NOMO-1 treated with dmso at 0.1 percent for 144 hours (cell line): ENCODE measurements at regions not wholly inside any gene's neighbourhood (a gene's known extent, or its start where the extent isn't known, plus 50 kb on each side); places are given as distances from the start of the nearest gene placed in this dataset.

Source experiments
- DNase-seq: peaks from one replicate; lab custom pipeline; 2025; ENCODE audit not compliant: unreplicated experiment; lab: John Stamatoyannopoulos, UW

DNA sequence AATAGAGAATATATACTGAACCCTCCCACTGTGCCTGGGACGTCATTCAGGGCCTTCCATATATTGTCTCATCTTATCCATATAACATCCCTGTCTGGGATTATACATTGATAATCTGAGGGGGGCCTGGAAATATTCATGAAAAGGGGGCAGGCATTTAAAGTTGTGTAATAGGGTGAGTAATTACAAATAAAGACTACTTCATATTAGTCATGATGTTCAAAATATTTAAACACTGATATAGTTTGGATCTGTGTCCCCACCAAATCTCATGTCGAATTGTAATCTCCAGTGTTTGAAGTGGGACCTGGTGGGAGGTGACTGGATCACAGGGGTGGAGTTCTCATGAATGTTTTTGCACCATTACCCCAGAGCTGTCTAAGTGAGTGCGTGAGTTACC lies 97.8 kb downstream of the AQP9 start:
- no peak for DNase-seq

DNA sequence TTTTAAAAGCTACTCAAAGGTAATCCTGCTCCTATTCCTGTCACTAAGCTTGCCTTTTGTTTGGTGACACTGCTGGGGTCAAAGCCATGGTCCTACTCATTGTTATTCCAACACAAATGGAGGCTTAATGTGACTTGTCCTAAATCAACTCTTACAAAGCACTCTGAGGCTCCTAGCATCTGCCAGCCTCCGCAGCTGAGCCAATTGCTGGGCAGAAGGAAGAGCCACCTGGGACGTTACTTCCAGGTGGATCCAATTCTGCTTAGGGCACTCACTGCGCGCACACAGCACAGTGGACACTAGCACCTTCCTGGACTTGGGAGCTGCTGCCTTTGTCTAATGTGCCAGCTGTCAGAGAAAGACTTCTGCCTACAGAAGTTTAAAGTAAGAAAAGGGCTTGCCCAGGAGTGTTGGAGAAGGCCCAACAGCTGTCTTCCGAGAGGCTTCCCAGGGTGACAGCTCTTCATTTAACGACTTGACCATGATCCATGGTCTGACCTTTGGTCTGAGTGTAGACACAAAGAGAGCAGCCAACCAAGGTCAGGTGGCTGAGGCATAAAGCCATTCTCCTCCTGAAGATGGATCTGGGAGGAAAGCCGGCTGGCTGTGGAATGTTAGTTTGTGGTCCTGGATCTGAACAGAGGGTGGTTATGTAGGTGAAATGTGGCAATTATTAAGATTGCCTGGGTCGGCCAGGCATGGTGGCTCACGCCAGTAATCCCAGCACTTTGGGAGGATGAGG lies 102.2 kb downstream of the AQP9 start:
- DNase-seq = no peak

DNA sequence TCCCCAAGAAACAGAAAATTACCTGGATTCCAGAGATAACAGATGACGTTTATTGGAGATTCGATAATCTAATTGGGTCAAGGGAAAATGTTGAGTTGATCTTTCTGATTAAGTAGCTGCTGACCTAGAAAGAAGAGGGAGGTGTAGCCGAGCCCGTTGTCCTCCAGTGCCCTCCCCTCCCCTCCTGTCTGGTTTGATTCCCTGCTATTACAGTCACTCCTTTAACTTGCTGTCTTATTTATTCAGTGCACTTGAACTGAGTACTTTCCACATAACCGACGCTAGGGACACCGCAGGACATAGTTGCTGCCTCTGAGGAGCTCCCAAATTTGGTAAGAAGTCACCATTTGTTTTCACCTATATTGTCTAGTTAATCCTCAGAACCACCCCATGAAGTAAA lies 103.7 kb downstream of the AQP9 start:
- DNase-seq = no peak

DNA sequence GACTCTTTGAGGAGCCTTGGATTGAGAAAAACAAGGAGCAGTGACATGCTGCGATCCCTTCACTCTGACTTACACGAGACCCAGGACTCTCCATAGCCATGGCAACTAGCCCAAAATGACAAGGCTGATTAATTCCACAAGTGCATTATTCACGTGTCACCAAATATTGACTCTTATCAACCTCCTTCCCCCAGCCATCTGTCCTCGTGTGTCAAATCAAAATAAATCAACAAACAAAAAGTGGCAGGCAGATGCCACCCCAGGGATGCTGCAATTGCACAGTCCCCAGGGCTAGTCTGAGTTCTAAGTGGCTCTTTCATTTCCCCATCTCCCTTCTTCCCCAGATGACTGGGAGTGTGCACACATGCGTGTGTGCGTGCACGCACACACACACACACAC lies 104.9 kb downstream of the AQP9 start:
- DNase-seq = peak; percentile 33

DNA sequence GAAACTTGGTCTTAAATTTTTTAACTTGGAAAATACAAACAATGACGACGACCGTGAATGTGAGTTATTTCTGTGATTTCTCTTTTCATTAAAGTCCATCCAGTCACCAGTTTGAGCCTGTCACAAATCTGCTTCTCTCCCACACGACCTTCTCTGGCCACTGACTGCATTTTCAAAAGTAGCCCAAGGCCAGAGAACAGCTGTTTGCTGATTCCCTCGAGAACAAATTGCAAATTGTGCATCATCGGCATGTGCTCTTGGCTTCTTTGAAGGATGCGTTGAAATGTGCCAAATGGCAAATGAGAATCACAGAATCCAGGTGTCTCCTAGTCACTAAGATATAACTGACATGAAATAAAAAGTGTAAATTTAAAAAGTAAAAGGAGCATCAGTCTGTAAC lies 106.4 kb downstream of the AQP9 start:
- DNase-seq = no peak

DNA sequence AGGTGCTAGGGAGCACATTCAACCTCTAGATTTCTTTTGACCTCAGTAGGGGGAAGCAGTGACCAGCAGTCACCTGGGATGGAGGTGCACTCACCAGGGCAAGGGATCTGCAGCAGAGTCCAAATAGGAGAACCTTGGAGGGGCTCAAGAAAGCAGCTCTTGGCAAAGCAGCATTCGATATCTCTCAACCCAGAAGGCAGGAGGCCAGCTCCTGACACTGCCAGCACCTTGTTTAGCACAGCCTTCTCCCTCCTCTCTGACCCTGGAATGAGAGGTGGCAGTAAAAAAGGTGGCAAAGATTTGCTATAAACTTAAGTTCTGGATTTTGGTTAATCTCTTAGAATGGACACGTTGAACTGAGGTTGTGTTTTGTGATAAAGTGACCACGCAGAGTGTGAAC lies 107.9 kb downstream of the AQP9 start:
- DNase-seq = no peak

DNA sequence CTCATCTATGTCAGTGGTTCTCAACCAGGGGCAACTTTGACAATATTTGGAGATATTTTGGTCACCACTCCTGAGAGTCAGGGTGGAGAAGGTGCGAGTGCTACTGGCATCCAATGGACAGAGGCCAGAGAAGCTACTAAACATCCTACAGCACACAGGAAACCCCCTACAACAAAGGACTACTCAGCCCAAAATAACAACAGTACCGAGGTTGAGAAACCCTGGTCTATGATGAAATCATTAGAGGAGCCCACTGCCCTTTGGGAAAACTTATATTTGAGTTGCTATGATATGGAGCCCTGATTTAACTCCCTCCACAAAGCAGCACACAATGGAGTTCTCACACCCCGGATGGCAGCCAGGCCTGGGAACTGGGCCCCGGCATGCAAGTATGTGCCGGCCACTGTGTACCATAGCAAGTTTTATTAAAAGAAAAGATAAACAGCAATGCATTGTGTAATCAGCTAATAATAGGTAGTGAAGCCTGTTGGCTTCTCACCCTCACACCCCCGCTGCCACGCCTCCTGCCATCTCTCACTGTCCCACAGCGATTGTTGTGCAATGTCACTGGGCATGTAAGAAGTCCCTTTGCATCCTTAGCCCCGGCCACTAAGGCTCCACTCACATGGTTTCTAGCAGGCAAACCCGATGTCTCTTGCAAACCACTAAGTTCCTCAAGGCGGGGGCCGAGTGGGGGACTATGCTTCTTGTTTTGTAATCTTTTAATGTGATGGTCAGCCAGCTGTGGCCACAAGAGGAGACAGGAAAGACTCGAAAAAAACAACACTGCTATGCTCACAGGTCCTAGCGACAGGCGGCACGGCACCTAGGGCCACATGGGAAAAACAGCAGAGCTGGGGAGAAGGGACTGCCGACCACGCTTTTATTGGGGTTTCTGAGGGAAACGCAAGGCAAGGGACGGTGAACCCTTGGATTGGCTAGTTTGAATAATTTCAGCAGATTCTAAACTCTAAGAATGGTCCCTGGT lies 110.0 kb downstream of the AQP9 start:
- peak; percentile 94 for DNase-seq

DNA sequence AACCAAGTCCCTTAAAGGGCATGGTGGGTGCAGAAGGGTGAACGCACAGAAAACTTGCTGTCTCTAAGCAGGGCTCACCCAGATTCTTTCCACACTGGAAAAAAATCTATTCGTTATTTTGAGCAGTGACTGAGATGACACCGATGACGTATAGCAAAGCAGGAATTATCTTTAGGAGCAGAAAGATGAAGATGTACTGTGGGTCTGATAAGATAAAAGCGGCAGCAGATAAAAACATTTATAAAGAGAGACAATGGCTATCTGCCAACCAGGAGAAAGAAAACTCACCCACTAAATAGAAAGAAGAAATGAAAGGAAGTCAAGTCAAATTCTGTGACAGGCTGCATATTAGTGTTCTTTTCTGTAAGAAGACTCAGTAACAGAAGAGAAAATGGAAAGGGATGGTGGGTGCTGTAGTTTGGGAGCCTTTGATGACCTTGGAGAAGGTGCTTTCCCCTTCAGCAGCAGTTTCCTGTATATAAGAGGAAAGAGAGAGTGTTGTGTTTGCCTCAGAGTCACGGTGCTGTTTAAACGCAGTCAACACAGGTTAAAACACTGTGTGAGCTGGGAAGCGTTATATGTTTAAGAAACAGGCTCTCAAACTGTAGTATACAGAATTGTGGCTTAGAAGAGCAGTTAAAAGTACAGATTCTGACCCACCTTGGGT lies 111.6 kb downstream of the AQP9 start:
- DNase-seq = no peak

DNA sequence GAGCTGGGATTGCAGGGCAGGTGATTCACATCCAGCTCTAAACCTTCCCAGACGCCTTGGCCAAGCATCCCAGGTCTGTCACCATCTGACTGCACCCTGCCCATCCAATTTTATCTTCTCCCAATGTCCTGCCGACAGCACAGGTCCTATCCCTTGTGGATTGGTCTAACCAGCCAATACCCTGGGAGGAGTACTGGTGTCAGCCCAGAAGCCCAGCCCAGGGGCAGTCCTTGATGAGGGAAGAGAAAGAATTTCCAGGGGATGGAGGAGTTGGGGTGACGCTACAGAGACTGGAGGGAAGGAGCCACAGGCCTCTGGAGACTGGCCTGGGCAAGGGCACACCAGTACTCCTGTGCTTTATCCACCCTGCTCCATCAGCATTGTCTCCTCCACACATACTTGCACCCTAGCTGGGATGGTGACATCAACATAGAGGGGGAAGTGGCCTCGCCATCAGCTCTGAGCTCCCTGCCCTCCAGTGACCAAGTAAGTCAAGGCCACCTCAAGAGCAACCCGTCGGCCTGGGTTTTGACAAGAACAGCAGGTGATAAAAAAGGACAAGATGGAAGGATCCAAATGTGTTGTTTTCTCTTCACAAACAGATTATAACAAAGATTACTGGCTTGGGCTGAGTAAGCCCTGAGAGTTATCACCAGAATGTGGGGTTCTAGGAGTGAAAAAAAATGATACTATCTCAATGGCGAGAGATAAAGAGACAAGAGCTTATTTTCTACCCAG lies 114.6 kb downstream of the AQP9 start:
- no peak for DNase-seq

DNA sequence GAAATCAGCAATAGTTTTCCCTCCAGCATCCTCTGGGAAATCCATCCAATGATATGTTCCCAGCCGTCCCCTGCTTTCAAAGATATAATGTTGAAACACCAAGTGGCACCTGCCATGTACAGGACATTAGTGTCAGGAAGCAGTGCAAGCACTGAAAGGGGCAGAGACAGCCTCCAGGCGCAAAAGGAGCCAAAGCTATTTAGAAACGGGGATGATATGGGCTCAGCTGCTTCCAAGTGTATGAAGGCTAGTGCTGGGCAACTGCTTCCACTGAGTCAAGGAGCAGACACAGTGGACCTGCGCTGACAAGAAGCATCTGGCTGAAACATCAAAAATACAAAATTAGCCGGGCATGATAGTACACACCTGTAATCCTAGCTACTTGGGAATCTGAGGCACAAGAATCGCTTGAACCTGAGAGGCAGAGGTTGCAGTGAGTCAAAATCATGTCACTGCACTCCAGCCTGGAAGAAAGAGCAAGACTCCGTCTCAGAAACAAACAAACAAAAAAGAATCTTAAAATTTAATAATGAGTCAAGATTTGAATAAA lies 119.7 kb downstream of the AQP9 start:
- DNase-seq = no peak

DNA sequence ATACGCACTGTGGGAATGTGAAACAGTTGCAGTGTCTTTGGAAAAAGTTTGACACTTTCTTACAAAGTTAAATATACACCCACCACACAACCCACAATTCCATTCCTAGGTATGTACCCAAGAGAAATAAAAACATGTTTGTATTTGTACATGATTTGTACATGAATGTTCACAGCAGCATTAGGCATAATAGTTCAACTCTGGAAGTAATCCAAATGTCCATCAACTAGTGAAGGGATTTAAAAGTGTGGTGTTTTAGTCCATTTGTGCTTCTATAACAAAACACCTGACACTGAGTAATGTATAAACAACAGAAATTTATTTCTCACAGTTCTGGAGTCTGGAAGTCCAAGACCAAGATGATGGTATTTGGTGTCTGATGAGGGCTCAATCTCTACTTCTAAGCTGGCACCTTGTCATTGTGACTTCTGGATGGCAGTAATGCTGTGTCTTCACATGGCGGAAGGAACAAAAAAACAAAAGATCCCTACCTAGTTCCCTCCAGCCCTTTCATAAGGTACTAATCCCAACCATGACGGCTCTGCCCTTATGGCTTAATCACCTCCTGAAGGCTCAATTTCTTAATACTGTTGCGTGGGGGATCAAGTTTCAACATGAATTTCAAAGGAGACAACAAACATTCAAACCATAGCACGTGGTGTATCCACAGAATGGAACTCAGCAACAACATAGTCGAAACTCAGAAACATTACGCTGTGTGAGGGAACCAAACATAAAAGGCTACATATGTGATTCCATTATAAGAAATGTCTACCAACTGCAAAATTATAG lies 120.5 kb downstream of the AQP9 start:
- no peak for DNase-seq

DNA sequence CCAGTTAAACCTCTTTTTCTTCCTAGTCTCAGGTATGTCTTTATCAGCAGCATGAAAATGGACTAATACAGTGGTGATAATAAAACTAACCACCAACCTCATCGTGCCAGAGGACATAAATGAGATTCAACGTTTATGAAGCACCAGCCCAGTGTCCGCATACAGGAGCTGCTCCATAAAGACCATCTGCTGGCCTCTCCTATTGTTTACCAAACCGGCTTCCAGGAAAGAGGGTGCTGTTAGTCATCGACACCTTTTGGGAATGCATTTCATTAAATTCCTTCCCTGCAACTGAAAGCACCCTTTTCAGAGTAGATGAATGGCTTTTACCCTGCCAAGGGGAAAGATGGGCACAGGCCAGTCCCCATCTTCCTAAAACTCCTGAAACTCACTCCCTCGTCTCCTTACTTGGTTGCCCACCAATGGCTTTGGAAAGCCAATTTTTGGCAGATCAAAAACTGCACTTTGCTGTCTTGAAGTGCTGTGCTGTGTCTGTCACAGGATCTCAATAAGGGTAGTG lies 122.1 kb downstream of the AQP9 start:
- no peak for DNase-seq

DNA sequence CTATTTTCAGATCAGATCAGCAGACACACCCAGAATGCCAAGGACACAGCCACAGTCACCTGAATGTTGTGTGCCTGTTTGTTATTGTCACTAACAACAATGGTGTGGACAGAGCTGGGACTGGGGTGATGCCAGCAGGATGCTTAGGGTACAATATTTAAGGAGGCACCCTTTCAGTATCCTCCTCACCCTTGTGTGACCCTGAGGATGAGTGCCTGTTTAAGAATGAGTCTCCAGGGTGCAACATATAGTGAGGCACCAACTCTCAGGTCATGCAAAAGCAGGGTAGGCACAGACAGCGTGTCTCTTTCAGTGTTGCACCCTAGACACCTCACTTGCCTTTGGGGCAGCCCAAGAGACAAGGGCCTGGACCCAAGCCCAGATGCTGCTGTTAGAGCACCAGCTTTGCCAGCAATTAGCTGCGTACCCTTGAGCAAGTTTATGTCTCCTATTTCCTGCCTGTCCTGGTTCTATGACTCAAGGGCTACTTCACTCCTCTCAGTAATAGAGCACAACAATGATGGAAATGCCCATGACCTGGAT lies 122.6 kb downstream of the AQP9 start:
- DNase-seq = no peak

DNA sequence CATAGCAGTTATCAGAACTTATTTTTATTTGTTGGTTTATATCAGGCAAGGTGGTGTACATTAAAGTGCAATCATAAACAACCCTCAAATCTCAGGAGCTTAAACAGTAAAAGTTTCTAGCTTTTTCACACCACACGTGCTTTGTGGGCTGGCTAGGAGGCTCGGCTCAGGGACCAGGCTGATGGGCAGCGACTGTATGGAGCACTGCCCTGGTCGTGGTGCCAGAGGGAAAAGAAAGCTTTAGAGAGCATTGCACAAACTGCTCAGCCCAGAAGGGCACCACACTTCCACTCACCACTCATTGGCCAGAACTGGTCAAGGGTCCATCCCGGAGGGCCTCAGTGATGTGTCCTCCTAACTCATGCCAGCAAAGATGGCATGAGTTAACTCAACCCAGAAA lies 123.2 kb downstream of the AQP9 start:
- no peak for DNase-seq

DNA sequence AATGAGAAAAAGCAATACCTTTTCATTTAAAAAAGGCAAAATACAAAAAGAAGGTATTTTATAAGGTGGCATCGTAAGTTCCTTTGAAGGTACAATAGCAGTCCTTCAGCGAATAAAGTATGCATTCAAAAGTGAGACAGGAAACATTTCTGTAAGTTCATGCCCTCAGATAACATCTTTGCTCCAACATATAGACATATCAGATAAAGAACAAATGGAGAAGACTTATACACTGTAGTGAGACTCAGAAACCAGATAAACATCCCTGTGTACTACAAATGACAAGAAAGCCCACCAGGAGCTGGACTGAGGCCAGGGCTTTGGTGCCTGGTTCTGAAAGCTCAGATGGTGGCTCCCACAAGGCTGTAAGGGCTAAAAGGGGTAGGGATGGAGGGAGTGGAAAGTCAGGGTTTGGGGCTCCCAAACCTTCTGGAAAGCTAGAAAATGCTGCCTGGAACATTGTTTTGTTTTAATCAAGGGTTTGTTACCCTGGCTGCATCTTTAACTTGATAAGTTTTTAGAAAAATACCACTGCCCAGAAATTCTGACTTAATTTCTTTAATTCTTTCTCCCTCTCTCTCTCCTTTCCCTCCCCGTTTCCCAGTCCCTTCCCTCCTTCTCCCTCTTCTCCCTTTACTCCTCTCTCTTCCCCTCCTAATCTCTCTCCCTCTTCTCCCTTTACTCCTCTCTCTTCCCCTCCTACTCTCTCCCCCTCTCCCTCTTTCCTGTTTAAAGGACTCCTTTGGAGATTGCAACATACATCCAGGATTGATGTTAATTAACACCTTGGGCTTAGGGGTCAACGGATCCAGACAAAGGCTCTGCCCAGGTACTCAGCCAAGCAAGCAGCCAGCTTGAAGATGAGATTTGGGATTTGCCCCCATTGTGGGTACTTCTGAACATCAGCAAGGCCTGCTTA lies 126.1 kb downstream of the AQP9 start:
- no peak for DNase-seq

DNA sequence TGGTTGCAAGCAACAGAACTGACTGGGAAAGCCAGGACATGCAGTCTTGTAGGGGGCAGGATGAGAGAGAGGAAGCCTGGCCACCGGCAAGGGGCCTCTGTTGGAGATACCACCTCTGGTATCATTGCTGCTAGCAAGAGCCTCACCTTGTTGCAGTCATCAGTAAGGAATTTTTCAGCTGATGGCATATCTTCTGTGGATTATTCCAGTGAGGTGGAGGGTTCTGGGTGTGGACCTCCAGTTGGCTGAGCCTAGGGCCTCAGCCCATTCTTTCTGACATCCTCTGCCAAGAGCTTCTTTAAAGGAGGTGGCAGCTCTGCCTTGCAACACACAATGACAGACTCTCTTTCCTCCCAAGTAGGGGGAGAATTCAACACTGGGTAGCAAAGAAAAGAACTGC lies 128.9 kb downstream of the AQP9 start:
- no peak for DNase-seq

DNA sequence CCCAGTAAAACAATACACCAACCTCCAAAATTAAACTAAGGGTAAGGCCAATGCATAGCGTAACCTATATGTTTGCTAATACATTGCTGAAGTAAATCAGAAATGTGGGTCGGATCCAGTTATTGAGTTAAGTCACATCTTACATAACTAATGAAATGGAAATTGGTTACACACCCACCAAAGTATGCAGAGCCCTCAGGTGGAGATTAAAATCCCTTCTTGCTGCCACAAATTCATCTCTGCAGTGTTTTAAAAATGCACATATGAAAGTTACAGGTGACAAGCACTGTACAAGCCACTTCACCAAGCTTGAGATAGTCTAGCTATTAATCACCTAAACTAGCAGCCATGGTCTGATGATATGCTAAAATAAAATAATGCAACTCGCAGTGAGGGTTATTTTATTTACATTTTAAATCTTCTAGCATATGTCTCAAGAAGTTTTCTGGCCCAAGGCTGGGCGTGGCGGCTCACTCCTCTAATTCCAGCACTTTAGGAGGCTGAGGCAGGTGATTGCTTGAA lies 130.6 kb downstream of the AQP9 start:
- DNase-seq = no peak
